Muscle of back (tissue), 3 donors: ENCODE measurements at regions not wholly inside any gene's neighbourhood (a gene's known extent, or its start where the extent isn't known, plus 50 kb on each side); places are given as distances from the start of the nearest gene placed in this dataset.

Source experiments
- DNase-seq, 3 donors: peaks; one replicate each; pipeline versions ENCODE4 v3.0.0 to v3.0.0-alpha.2; 2013

- DNase-seq: peak in 1 of 3 donors; percentile 75
These were observed 251.9 kb downstream of the SEC14L1 start for GRCh38 chr17:77392376-77393273.

- no peak for DNase-seq
These were observed 252.5 kb downstream of the SEC14L1 start for GRCh38 chr17:77393274-77393600.

- no peak for DNase-seq
These were observed 253.2 kb downstream of the SEC14L1 start for GRCh38 chr17:77393867-77394539.

- no peak for DNase-seq
These were observed 253.9 kb downstream of the SEC14L1 start for GRCh38 chr17:77394540-77395295.

GRCh38 chr17:77395501-77396048, 254.8 kb downstream of the SEC14L1 start:
- DNase-seq: no peak

- no peak for DNase-seq
These were observed 255.8 kb downstream of the SEC14L1 start for GRCh38 chr17:77396610-77397009.

GRCh38 chr17:77398274-77398673, 257.5 kb downstream of the SEC14L1 start:
- DNase-seq: no peak

GRCh38 chr17:77399319-77399957, 258.7 kb downstream of the SEC14L1 start:
- DNase-seq: no peak

GRCh38 chr17:77400445-77400870, 259.7 kb downstream of the SEC14L1 start:
- DNase-seq: no peak

GRCh38 chr17:77402159-77402731, 261.5 kb downstream of the SEC14L1 start:
- DNase-seq: no peak

GRCh38 chr17:77403854-77404253, 263.1 kb downstream of the SEC14L1 start:
- no peak for DNase-seq

GRCh38 chr17:77404812-77405581, 264.2 kb downstream of the SEC14L1 start:
- DNase-seq: no peak

- DNase-seq: no peak
These were observed 265.3 kb downstream of the SEC14L1 start for GRCh38 chr17:77405867-77406732.

- DNase-seq: no peak
These were observed 266.8 kb downstream of the SEC14L1 start for GRCh38 chr17:77407321-77408277.

GRCh38 chr17:77408284-77408683, 267.5 kb downstream of the SEC14L1 start:
- DNase-seq: no peak

GRCh38 chr17:77409282-77410161, 268.8 kb downstream of the SEC14L1 start:
- peak in 2 of 3 donors; percentile 83 to 87 for DNase-seq

GRCh38 chr17:77410470-77410869, 269.7 kb downstream of the SEC14L1 start:
- no peak for DNase-seq
